Stimulated activated CD4-positive, alpha-beta T cell treated with anti-CD3 and anti-CD28 coated beads, Interleukin-1b, Interleukin-23, amount 100 ng/mL, for 1 hour (primary cell): ENCODE measurements at regions not wholly inside any gene's neighbourhood (a gene's known extent, or its start where the extent isn't known, plus 50 kb on each side); places are given as distances from the start of the nearest gene placed in this dataset.

Source experiments
- DNase-seq, 2 donors: peaks; one replicate each; pipeline ENCODE4 v3.0.0-alpha.2; 2020; ENCODE audit warnings: low read depth in 2 of 2

DNA sequence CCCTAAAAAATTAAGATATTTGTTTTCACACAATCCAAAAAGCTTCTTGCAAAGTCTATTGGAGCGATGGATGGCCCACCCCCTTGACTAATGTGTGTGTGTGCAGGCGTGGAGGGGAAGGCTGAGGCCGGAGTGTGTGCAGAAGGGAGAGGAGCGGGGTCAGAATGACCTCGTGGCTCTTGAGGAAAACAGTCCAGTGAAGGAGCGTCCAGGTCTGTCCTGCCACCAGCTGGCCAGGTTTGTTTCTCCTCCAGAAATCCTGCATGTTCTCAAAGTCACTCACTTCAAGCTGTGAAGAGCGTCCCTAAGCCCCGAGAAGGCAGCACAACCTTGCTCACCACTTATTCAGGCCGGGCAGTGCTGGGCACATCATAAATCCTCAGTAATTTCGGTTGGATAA, 69.5 kb upstream of the SSX2IP start:
- DNase-seq: no peak

DNA sequence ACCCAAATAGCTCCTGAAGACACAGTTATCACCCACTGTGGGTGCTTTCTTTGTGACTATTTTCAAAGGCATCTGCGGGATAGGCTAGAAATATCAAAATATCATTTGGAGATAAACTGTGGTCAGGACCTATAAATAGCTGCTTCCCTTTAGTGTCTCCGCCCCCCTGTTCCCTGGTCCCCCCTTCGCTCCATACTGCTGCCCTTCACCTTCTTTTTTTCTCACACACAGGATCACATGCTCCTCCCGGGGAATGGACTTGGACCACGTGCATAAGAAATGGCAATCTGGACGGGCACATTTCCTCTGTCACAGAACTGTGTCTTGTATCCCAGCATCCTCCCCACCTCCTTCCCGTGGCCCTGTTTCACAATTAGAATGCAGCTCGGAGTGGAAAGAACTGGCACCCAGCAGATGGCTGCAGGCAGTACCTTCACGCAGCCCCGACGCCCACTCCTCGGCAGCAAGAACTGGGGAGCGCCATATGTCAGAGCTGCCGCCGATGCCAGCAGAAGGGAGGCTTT, 68.8 kb upstream of the SSX2IP start:
- no peak for DNase-seq

DNA sequence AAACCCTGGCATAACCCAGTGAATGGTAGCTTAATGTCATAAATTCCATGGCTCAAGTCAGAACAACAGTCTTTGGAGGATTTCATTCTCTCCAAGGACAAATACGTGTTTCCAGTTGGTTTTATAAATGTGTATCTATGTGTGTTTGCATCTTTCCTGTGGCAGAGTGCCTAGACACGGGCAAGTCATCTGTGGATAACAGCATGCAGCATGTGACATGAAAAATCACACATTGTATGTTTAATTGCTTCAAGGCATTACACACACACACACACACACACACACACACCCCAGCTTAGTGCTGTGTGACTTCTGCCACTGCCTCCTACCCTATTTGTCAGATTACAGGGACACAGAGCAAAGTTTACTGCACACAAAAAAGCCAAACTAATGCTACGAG, 68.2 kb upstream of the SSX2IP start:
- no peak for DNase-seq

DNA sequence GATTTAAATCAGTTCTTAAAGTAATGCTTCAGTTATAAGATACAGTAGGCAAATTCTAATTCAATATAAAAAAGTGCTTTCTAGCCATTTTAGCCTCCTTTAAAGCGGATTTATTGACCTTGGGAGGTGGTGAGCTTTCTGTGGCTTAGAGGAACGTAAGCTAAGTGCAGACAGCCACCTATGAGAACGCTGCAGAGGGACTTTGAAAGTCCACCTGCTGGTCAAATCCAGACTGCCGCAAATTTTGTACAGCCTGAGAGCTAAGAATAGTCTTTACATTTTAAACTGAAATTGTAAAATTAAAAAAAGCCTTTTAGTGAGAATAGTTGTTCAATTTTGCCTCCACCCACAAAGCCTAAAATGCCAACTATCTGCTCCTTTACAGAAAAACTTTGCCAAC, 67.0 kb upstream of the SSX2IP start:
- DNase-seq: no peak

DNA sequence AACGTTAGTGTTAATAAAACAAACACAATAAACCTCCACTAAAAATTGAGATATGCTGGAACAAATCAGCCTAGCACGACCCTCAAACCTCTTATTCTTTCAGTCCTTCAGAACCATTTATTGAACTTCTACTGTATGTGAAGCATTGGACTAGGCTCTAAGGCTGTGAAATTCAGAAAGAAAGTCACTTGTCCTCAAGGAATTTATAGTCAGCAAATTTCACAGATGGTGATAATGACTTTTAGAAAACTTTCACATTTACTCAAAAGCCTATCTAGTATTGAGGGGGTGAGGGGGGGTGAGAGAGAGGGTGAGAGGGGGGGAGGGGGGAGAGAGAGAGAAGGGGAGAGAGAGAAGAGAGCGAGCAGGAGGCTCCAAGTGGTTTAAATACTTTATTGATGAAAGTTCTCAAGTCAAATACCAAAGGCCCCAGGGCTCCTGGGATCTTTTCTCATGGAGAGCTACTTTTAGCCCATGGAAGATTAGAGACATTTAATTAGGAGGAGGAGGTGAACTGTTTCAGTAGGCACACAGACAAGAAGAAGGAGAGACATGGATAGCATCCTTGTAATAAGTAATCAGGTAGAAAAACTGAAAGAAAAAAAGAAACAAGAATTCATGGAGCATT, 66.3 kb upstream of the SSX2IP start:
- DNase-seq: no peak

DNA sequence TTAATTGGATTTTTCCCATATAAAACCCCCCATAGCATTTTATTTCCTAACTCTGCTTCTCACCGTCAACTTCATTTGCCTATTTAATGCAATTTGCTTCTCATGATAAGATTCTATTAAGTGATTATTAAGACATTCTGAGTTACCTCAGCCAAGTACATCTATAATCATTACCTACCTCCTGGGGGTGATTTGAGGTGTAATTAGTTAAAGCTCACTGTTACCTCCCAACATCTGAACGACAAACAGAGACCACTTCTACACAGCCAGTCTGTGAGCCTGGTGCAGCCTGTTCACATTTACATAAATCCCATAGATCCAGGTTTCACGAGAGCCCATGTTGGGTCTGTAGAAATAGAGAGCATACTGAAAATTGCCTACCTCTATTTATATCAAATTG, 65.7 kb upstream of the SSX2IP start:
- no peak for DNase-seq

- no peak for DNase-seq
These were observed 65.0 kb upstream of the SSX2IP start for GRCh38 chr1:84755216-84755615.

DNA sequence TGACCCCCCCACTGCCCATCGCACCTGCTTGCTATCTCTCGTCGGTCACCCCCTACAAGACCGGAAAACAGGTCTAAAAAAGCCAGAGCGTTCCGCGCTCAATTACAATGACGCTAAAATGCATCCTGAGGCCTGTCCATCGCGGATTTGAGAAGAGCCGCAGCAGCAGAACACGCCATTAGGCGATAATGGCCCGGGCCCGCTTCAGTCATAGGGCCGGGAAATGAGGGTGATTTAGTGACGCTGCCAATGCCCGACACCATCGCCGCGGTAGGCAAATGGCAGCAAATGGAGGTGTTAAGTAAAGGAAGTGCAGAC, 64.1 kb upstream of the SSX2IP start:
- no peak for DNase-seq

DNA sequence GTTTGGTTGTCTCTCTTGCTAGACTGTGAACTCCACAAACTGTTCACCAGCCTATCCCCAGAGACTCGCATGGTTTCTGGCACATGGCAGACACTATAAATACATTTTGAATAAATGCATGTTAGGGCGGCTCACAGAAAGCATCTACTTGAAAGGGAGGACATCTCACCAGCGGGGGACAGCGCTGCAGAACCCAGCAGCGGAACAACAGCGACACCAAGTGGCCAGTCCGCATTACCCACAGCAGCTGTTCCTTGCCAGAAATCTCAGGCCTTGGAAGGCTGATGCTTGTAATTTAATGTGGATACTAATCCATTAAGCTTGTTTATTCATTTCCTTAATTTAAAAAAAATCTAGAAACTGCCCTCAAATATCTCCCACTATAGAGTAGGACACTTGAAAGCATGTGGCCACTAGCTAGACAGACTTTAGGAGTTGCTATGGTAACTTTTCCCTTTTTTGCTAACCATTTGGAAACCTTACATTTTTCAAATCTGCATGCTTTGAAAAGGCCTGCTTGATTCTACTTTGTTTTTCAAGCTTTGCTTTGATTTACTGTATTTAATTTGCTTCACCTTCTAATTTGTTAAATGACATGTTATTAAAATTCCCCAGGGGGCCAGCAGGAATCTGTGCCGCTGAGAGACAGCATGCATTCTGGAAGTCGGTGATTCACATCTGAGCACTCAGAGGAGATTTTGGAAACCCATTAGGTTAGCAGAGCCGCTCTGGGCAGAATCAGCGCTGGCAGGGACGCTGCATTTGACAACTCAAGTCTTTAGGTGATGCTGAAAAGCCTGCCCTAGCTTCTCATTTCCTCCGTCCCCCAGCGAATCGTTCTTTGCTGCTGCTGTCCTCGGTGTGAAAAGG, 63.5 kb upstream of the SSX2IP start:
- DNase-seq: peak; percentile 43 to 57

- no peak for DNase-seq
These were observed 60.0 kb upstream of the SSX2IP start for GRCh38 chr1:84750110-84750730.

DNA sequence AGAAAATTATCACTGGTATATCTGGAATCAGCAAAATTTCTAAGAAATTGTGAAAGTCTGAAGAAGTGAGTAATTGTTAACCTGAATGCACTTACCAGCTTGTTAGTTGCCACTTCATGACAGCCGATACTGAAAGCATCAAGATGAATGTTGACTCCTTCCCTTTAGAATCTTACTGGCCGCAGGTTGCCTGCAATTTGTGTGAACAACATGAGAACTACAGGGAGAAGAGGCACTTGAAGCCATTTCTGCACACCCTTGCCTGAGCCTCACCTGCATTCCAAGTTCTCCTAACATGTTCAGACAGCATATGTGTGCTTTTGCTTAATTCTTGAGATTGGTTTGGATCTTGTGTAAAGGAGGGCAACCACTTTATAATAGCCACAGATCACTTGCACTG, 59.2 kb upstream of the SSX2IP start:
- no peak for DNase-seq

DNA sequence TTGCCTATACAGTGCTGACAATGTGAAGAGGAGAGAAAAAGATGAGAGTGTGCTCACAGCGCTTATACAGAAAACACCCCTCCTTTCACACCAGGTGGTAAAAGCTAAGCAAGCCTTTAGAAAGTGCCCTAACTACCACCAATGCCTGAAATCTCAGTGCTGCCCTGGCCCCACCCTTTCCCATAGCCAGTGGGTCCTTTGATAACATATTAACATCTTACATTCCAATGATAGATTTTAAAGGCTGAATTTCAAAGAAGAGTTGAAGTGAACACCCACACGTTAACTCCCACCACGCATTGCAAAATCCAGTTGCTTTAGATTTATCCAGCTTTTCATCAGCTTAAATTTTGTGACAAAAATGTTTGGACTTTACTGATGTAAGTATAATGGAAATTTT, 58.1 kb upstream of the SSX2IP start:
- DNase-seq: no peak

- DNase-seq: no peak
These were observed 55.6 kb upstream of the SSX2IP start for GRCh38 chr1:84745857-84746256.

GRCh38 chr1:84743896-84744295, 53.6 kb upstream of the SSX2IP start:
- DNase-seq: no peak

DNA sequence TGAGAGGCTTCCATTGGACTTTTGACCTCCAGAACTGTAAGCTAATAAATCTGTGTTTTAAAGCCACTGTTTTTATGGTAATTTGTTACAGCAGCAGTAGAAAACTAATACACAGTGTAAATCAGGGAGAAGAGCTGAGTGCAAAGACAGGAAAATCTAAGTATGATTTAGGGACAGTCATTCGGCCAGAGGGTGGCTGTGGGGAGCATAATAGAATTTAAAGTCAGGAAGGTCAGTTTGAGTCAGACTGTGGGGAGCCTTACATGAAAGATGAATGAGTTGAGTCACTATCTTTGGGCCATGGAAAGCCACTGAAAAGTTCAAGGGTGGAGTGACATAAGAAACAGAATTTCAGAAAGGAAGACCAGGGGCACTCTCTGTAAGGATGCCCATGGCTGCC, 52.4 kb upstream of the SSX2IP start:
- no peak for DNase-seq

- no peak for DNase-seq
These were observed 49.9 kb upstream of the SSX2IP start for GRCh38 chr1:84740050-84740714.
